HepG2 (cell line): ENCODE measurements at regions not wholly inside any gene's neighbourhood (a gene's known extent, or its start where the extent isn't known, plus 50 kb on each side); places are given as distances from the start of the nearest gene placed in this dataset.

Source experiments
- ATAC-seq: fragments of 200-7000 bp; cut with Tn5 transposase; 3 replicates; pipeline ENCODE4 v1.9.1; 2020; ENCODE audit warnings: mild to moderate bottlenecking, moderate library complexity
- BruUV-seq: library from RNA; stranded (reverse); fragments of 400-500 nt; replicated peaks from 2 replicates; lab custom pipeline; 2021; lab: Mats Ljungman, UMichigan
- CTCF ChIA-PET: fragments of 300-600 bp; formaldehyde crosslinking; extraction: SDS; loops from one replicate; lab custom pipeline; 2021; ENCODE audit warnings: low total read pairs, inconsistent platforms, low intra/inter-chr PET ratio; lab: Yijun Ruan, JAX
- POLR2A ChIA-PET: fragments of 350-600 bp; sonication (Branson Sonifier 250); formaldehyde crosslinking; loops from one replicate; lab custom pipeline; 2020; ENCODE audit warnings: antibody characterized with exemption, inconsistent platforms; lab: Yijun Ruan, JAX
- DNase-seq: peaks from one replicate; pipeline ENCODE4 v3.0.0-alpha.2; 2015; ENCODE audit warnings: low spot score
- FAIRE-seq: peaks from 3 replicates; lab custom pipeline; 2011; peaks lifted over from hg19 to GRCh38; lab: Jason Lieb, UNC
- H2AFZ ChIP-seq: one replicate; pipeline ENCODE4 v1.6.1; 2011; ENCODE audit warnings: low read length, inconsistent platforms
- H3K27ac ChIP-seq: fragments of 300-600 bp; 3 replicates; pipeline ENCODE4 v1.8.0; 2011; ENCODE audit warnings: mixed run types, mild to moderate bottlenecking, mixed read lengths, low read length, inconsistent platforms; ENCODE audit not compliant: insufficient read depth; ENCODE audit errors: extremely low read length
- H3K27me3 ChIP-seq, 2 experiments: fragments of 200-600 bp in 1 of 2; 2 replicates in 1 of 2; 3 replicates in 1 of 2; pipeline versions ENCODE4 v1.6.0 to v1.8.0; 2011; ENCODE audit warnings: low read length in 2 of 2, mild to moderate bottlenecking in 2 of 2, moderate library complexity in 2 of 2, inconsistent platforms in 1 of 2; ENCODE audit not compliant: insufficient read depth in 2 of 2, control insufficient read depth in 1 of 2
- H3K36me3 ChIP-seq, 2 experiments: fragments of 200-600 bp in 1 of 2; replicated peaks in 1 of 2; 2 replicates in 1 of 2; 3 replicates in 1 of 2; pipeline versions ENCODE4 v1.5.1 to v1.8.0; 2011; ENCODE audit warnings: low read length in 2 of 2, inconsistent platforms in 1 of 2; ENCODE audit not compliant: insufficient read depth in 2 of 2, control insufficient read depth in 1 of 2
- H3K4me1 ChIP-seq: 2 replicates; pipeline ENCODE4 v1.5.1; 2012; ENCODE audit warnings: low read length, inconsistent platforms; ENCODE audit not compliant: insufficient read depth
- H3K4me2 ChIP-seq: 2 replicates; pipeline ENCODE4 v1.6.0; 2011; ENCODE audit warnings: low read depth, low read length, inconsistent platforms
- H3K4me3 ChIP-seq, 3 experiments: fragments of 200-600 bp in 1 of 3; sonication (generic), shearing (Covaris generic) in 1 of 3; replicated peaks in 1 of 3; 2 replicates each; pipeline ENCODE4 v1.5.1; 2011 to 2016; ENCODE audit warnings: low read length in 3 of 3, inconsistent platforms in 2 of 3, low read depth in 2 of 3, mild to moderate bottlenecking in 2 of 3, control low read depth in 1 of 3, mixed read lengths in 1 of 3; ENCODE audit not compliant: insufficient read depth in 1 of 3
- H3K79me2 ChIP-seq: one replicate; pipeline ENCODE4 v1.6.1; 2011; ENCODE audit warnings: low read length, inconsistent platforms; ENCODE audit not compliant: insufficient read depth
- H3K9ac ChIP-seq: 2 replicates; pipeline ENCODE4 v1.6.0; 2011; ENCODE audit warnings: mild to moderate bottlenecking, low read depth, low read length, inconsistent platforms; ENCODE audit not compliant: insufficient read depth
- H3K9me3 ChIP-seq: 2 replicates; pipeline ENCODE4 v1.5.1; 2012; ENCODE audit warnings: mild to moderate bottlenecking, low read length
- H4K20me1 ChIP-seq: 2 replicates; pipeline ENCODE4 v1.6.0; 2011; ENCODE audit warnings: inconsistent platforms, mild to moderate bottlenecking, low read length, moderate library complexity; ENCODE audit not compliant: insufficient read depth
- ASH2L ChIP-seq: fragments of 300-600, 200-600 bp; sonication (generic); IDR thresholded peaks from 2 replicates; pipeline ENCODE4 v1.7.0; 2017; ENCODE audit warnings: low read depth, mild to moderate bottlenecking, moderate library complexity, mixed read lengths, low read length; ENCODE audit not compliant: insufficient read length
- CCAR2 ChIP-seq: fragments of 200-400 bp; formaldehyde crosslinking; optimal IDR thresholded peaks from 2 replicates; pipeline ENCODE3; 2018; ENCODE audit warnings: low read depth, mild to moderate bottlenecking, low read length, moderate library complexity
- GTF3A ChIP-seq: sonication (generic); formaldehyde crosslinking; conservative IDR thresholded peaks from 2 replicates; pipeline ENCODE4 v1.4.0; 2020; ENCODE audit warnings: mild to moderate bottlenecking, missing genetic modification reagents
- JUN ChIP-seq: sonication (generic); formaldehyde crosslinking; IDR thresholded peaks from 2 replicates; pipeline ENCODE4 v1.4.0; 2020; ENCODE audit warnings: mild to moderate bottlenecking, missing genetic modification reagents
- MYPOP ChIP-seq: sonication (generic); formaldehyde crosslinking; IDR thresholded peaks from 2 replicates; pipeline ENCODE4 v1.8.1; 2023; ENCODE audit warnings: mild to moderate bottlenecking, moderate library complexity, missing genetic modification reagents
- NFRKB ChIP-seq: fragments of 450-650 bp; IDR thresholded peaks from 2 replicates; pipeline ENCODE4 v1.6.1; 2017
- SIX4 ChIP-seq: sonication (generic); formaldehyde crosslinking; IDR thresholded peaks from 2 replicates; pipeline ENCODE4 v1.4.0; 2020; ENCODE audit warnings: missing genetic modification reagents
- SRF ChIP-seq: IDR thresholded peaks from 2 replicates; pipeline ENCODE4 v1.6.1; 2011; ENCODE audit warnings: mild to moderate bottlenecking, low read depth, low read length, moderate library complexity
- ZFP41 ChIP-seq: sonication (generic); formaldehyde crosslinking; IDR thresholded peaks from 2 replicates; pipeline ENCODE4 v1.4.0; 2020; ENCODE audit warnings: mild to moderate bottlenecking, missing genetic modification reagents, borderline replicate concordance
- ZNF326 ChIP-seq: sonication (generic); formaldehyde crosslinking; IDR thresholded peaks from 2 replicates; pipeline ENCODE4 v1.4.0; 2020; ENCODE audit warnings: missing genetic modification reagents, borderline replicate concordance
- ZNF484 ChIP-seq: sonication (generic); formaldehyde crosslinking; IDR thresholded peaks from 2 replicates; pipeline ENCODE4 v1.5.1; 2020; ENCODE audit warnings: mild to moderate bottlenecking, low read depth, missing genetic modification reagents, borderline replicate concordance
- ZNF720 ChIP-seq: sonication (generic); formaldehyde crosslinking; IDR thresholded peaks from 2 replicates; pipeline ENCODE4 v1.4.0; 2020; ENCODE audit warnings: missing genetic modification reagents
- ZNF724P ChIP-seq: sonication (generic); formaldehyde crosslinking; IDR thresholded peaks from 2 replicates; pipeline ENCODE4 v1.8.0; 2022; ENCODE audit warnings: missing genetic modification reagents, borderline replicate concordance
- ZSCAN25 ChIP-seq: sonication (generic); formaldehyde crosslinking; IDR thresholded peaks from 2 replicates; pipeline ENCODE4 v1.8.0; 2022; ENCODE audit warnings: mild to moderate bottlenecking, missing genetic modification reagents
- WGBS: methylation state at CpG from one replicate; pipeline ENCODE4 v1.1.6; 2017; ENCODE audit warnings: low lambda C conversion rate; 5-methylcytosine and 5-hydroxymethylcytosine counted together
- in situ Hi-C: cut with HindIII; loops from 2 replicates; pipeline ENCODE4 v1.10.0; 2017; ENCODE audit warnings: low pct_unique_long_range_greater_than_20kb; ENCODE audit not compliant: extremely low pct_ligation_motif_present
- intact Hi-C: fragments of 100-400 bp; cut with micrococcal nuclease; formaldehyde crosslinking; loops from one replicate; pipeline ENCODE4 v1.10.0; 2022; ENCODE audit not compliant: unreplicated experiment
- TF ChIP-seq, protein P1 (sequence below): sonication (generic); formaldehyde crosslinking; IDR thresholded peaks from 2 replicates; pipeline ENCODE4 v1.5.0; 2020; ENCODE audit warnings: missing genetic modification reagents
- TF ChIP-seq, protein P2 (sequence below): sonication (generic); formaldehyde crosslinking; IDR thresholded peaks from 2 replicates; pipeline ENCODE4 v1.4.0; 2020; ENCODE audit warnings: low read depth, mild to moderate bottlenecking, missing genetic modification reagents

GRCh38 chr10:88065383-88066049, 202.1 kb downstream of the PTEN start:
- Histone ChIP-seq H3K4me2 (no peak overlapping the region), H3K79me2 (no peaks in the 10 kb centered on the region), H3K4me3 (no peak overlapping the region), H2AFZ (no peak overlapping the region), H4K20me1 (no peaks in the 10 kb centered on the region), H3K9me3 (no peaks in the 10 kb centered on the region), H3K27me3 (no peaks in the 10 kb centered on the region), H3K4me1 (peaks cover 27% of the 10 kb centered on the region), H3K27ac (no peak overlapping the region), H3K9ac (no peak overlapping the region), H3K36me3 (no peaks in the 10 kb centered on the region)
- intact Hi-C loops (no loop called here), in situ Hi-C loops (no loop called here)
- no peak for FAIRE-seq
- POLR2A ChIA-PET: no interaction called here
- CTCF ChIA-PET: no interaction called here
- DNase-seq: no peak
- TF ChIP-seq CCAR2 (no peak), ASH2L (no peak), ZNF484 (CRISPR knock-in tag) (no peak), NFRKB (no peak), ZNF724P (CRISPR knock-in tag) (no peak), ZNF720 (CRISPR knock-in tag) (no peak), GTF3A (CRISPR knock-in tag) (no peak), JUN (no peak), SIX4 (CRISPR knock-in tag) (no peak), ZSCAN25 (CRISPR knock-in tag) (no peak), SRF (no peak), ZNF326 (CRISPR knock-in tag) (no peak), MYPOP (no peak), ZFP41 (CRISPR knock-in tag) (no peak)
- TF ChIP-seq, protein P1, sequence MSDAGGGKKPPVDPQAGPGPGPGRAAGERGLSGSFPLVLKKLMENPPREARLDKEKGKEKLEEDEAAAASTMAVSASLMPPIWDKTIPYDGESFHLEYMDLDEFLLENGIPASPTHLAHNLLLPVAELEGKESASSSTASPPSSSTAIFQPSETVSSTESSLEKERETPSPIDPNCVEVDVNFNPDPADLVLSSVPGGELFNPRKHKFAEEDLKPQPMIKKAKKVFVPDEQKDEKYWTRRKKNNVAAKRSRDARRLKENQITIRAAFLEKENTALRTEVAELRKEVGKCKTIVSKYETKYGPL (CRISPR knock-in tag): no peak
- TF ChIP-seq, protein P2, sequence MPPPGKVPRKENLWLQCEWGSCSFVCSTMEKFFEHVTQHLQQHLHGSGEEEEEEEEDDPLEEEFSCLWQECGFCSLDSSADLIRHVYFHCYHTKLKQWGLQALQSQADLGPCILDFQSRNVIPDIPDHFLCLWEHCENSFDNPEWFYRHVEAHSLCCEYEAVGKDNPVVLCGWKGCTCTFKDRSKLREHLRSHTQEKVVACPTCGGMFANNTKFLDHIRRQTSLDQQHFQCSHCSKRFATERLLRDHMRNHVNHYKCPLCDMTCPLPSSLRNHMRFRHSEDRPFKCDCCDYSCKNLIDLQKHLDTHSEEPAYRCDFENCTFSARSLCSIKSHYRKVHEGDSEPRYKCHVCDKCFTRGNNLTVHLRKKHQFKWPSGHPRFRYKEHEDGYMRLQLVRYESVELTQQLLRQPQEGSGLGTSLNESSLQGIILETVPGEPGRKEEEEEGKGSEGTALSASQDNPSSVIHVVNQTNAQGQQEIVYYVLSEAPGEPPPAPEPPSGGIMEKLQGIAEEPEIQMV (CRISPR knock-in tag): no peak
- no peak for ATAC-seq
- WGBS: 53% methylated on average over 5 of the region's 5 CpGs
- no TSS peak for BruUV-seq
